Breast epithelium (tissue), 3 donors: ENCODE measurements at regions not wholly inside any gene's neighbourhood (a gene's known extent, or its start where the extent isn't known, plus 50 kb on each side); places are given as distances from the start of the nearest gene placed in this dataset.

Experiments used
- CTCF ChIP-seq, 3 donors: fragments of 450-650 bp; IDR thresholded peaks; one replicate each; pipeline ENCODE4 v1.5.1; 2016 to 2017; ENCODE audit warnings: antibody characterized with exemption in 3 of 3, mild to moderate bottlenecking in 3 of 3, moderate library complexity in 3 of 3
- POLR2AphosphoS5 ChIP-seq, 3 donors: sonication (generic); formaldehyde crosslinking; IDR thresholded peaks; one replicate each; pipeline ENCODE4 v1.6.1; 2017; ENCODE audit warnings: antibody characterized with exemption in 3 of 3

- TF ChIP-seq POLR2AphosphoS5 (IDR thresholded peaks at IDR 0.05) (no peak), CTCF (IDR thresholded peaks at IDR 0.05) (no peak)
Measured at GRCh38 chr6:120122401-120122800, 772.8 kb upstream of the MAN1A1 start.
